ENCODE measurements at regions not wholly inside any gene's neighbourhood (a gene's known extent, or its start where the extent isn't known, plus 50 kb on each side); places are given as distances from the start of the nearest gene placed in this dataset.

- no peak for DNase-seq (ENCODE audit: low read depth in 2 of 3, low spot score in 2 of 3)
Measured at GRCh38 chr3:189103208-189103607, 68.6 kb upstream of the TPRG1 start.

GRCh38 chr3:189108067-189108466 lies 63.7 kb upstream of the TPRG1 start:
- no peak for DNase-seq (ENCODE audit: low read depth in 2 of 3, low spot score in 2 of 3)

- DNase-seq (ENCODE audit: low read depth in 2 of 3, low spot score in 2 of 3): no peak
Measured at GRCh38 chr3:189108735-189109134, 63.0 kb upstream of the TPRG1 start.

GRCh38 chr3:189109145-189109544 lies 62.6 kb upstream of the TPRG1 start:
- DNase-seq (ENCODE audit: low read depth in 2 of 3, low spot score in 2 of 3): no peak

- no peak for DNase-seq (ENCODE audit: low read depth in 2 of 3, low spot score in 2 of 3)
Measured at GRCh38 chr3:189117087-189117486, 54.7 kb upstream of the TPRG1 start.

GRCh38 chr3:189118896-189119295 lies 52.9 kb upstream of the TPRG1 start:
- DNase-seq (ENCODE audit: low read depth in 2 of 3, low spot score in 2 of 3): no peak

- DNase-seq (ENCODE audit: low read depth in 2 of 3, low spot score in 2 of 3): no peak
Measured at GRCh38 chr3:189119950-189120349, 51.8 kb upstream of the TPRG1 start.

- no peak for DNase-seq (ENCODE audit: low read depth in 2 of 3, low spot score in 2 of 3)
Measured at GRCh38 chr3:189121092-189121491, 50.7 kb upstream of the TPRG1 start.
